ENCODE measurements at regions not wholly inside any gene's neighbourhood (a gene's known extent, or its start where the extent isn't known, plus 50 kb on each side); places are given as distances from the start of the nearest gene placed in this dataset.

GRCh38 chr2:220876080-220876824 lies 695.9 kb downstream of the EPHA4 start:
- no peak for TF ChIP-seq CTCF (IDR thresholded peaks at IDR 0.05)
- no peak for TF ChIP-seq POLR2A (IDR thresholded peaks at IDR 0.05)
